ENCODE measurements at regions not wholly inside any gene's neighbourhood (a gene's known extent, or its start where the extent isn't known, plus 50 kb on each side); places are given as distances from the start of the nearest gene placed in this dataset.

GRCh38 chr3:35392187-35392586 is 247.1 kb upstream of the ARPP21 start:
- ChIA-PET CTCF (no interaction called here), POLR2A (no interaction called here)
- no peak for DNase-seq (ENCODE audit: low read depth)
- no peaks in the 10 kb centered on the region for H3K36me3 ChIP-seq (ENCODE audit: control insufficient read depth, insufficient read depth, low read length)
- H3K4me3 ChIP-seq (ENCODE audit: low read depth, low read length): no peak overlapping the region
- no peaks in the 10 kb centered on the region for H3K27me3 ChIP-seq (ENCODE audit: control insufficient read depth, insufficient read depth, low read length)
- TF ChIP-seq, protein P1, sequence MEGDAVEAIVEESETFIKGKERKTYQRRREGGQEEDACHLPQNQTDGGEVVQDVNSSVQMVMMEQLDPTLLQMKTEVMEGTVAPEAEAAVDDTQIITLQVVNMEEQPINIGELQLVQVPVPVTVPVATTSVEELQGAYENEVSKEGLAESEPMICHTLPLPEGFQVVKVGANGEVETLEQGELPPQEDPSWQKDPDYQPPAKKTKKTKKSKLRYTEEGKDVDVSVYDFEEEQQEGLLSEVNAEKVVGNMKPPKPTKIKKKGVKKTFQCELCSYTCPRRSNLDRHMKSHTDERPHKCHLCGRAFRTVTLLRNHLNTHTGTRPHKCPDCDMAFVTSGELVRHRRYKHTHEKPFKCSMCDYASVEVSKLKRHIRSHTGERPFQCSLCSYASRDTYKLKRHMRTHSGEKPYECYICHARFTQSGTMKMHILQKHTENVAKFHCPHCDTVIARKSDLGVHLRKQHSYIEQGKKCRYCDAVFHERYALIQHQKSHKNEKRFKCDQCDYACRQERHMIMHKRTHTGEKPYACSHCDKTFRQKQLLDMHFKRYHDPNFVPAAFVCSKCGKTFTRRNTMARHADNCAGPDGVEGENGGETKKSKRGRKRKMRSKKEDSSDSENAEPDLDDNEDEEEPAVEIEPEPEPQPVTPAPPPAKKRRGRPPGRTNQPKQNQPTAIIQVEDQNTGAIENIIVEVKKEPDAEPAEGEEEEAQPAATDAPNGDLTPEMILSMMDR (IDR thresholded peaks at IDR 0.05; ENCODE audit: insufficient read depth, low read depth, low read length): no peak

DNA sequence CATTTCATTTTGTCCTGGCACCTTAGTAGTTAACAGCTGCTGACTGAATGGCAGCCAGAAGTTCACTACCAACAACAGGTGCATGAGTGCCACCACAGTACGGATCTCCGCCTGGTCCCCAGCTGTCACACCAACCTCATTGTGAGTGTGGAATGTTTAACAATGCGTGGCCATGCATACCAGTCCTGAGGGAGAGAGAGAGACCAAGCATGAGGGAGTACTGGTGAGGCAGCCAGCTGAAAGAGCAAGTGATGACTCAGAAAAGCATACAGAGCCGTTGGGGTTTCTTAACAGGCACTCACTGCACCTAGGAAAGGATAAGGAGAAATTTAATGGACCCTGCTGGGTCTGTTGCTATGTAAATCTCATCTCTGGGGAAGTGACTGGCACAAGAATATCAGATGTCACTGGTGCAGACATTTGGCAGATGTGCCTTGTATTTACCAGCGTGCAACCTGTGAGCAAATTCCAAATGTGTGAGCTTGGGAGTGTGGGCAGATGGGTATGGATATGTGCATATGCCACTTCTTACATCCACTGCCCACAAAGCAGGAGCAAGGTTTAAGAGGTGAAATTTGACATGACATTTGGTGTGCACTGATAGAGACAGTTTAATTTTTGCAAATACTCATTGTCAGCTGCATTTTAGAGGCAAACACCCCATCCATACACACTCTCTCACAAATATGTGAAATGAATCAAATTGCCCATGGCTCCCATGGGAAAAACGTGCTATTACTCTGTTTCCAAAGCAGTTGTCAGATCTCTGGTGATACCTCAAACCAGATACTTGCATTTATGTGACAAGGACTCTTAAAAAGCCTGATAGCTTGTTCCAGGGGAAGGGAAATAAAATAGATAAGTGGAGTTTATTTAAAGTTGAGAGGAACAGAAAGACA is 245.2 kb upstream of the ARPP21 start:
- no peaks in the 10 kb centered on the region for H3K27me3 ChIP-seq (ENCODE audit: control insufficient read depth, insufficient read depth, low read length)
- no peaks in the 10 kb centered on the region for H3K36me3 ChIP-seq (ENCODE audit: control insufficient read depth, insufficient read depth, low read length)
- DNase-seq (ENCODE audit: low read depth): no peak
- no peak overlapping the region for H3K4me3 ChIP-seq (ENCODE audit: low read depth, low read length)
- POLR2A ChIA-PET: no interaction called here
- TF ChIP-seq, protein P1 (IDR thresholded peaks at IDR 0.05; ENCODE audit: insufficient read depth, low read depth, low read length): no peak
- CTCF ChIA-PET: no interaction called here

DNA sequence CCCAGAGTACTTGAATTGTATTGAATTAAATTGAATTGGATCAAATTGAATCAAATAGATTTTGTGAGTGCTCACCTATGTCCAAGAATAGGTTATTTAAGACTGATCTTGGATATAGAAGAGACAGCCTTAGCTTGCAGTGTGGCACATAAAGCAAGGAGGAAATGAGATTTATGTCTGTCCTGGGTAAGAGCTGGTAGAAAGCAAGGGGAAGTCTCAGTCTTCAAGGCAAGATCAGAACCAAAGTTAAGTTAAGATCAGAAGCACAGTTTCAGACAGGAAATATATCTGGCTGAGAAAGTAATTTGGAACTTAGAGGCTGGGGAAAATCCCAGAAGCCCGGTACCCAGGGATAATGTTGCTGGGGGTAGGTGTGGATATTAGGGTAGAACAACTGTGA is 244.4 kb upstream of the ARPP21 start:
- DNase-seq (ENCODE audit: low read depth): no peak
- TF ChIP-seq, protein P1 (IDR thresholded peaks at IDR 0.05; ENCODE audit: insufficient read depth, low read depth, low read length): no peak
- no peak overlapping the region for H3K4me3 ChIP-seq (ENCODE audit: low read depth, low read length)
- ChIA-PET POLR2A (no interaction called here), CTCF (no interaction called here)
- H3K36me3 ChIP-seq (ENCODE audit: control insufficient read depth, insufficient read depth, low read length): no peaks in the 10 kb centered on the region
- no peaks in the 10 kb centered on the region for H3K27me3 ChIP-seq (ENCODE audit: control insufficient read depth, insufficient read depth, low read length)

DNA sequence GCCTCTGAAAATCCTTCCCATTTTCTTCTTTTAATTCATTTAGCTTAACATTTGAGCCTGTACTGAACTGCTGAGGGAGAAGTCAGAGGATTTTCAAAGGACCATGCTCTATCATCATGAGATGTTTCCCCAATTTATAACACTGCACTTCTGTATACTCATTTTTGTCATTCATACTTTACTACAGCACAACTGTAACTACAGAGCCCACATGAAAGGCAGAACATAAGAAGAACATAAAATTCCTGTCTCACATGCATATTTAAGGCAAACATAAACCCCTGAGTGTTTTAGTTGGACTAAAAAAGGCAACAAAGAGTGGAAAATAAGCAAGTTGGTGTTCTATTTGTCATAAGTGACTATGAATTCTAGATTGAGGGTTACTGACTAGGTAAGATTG is 237.7 kb upstream of the ARPP21 start:
- ChIA-PET POLR2A (no interaction called here), CTCF (no interaction called here)
- no peaks in the 10 kb centered on the region for H3K36me3 ChIP-seq (ENCODE audit: control insufficient read depth, insufficient read depth, low read length)
- no peak overlapping the region for H3K4me3 ChIP-seq (ENCODE audit: low read depth, low read length)
- DNase-seq (ENCODE audit: low read depth): no peak
- TF ChIP-seq, protein P1 (IDR thresholded peaks at IDR 0.05; ENCODE audit: insufficient read depth, low read depth, low read length): no peak
- no peaks in the 10 kb centered on the region for H3K27me3 ChIP-seq (ENCODE audit: control insufficient read depth, insufficient read depth, low read length)

DNA sequence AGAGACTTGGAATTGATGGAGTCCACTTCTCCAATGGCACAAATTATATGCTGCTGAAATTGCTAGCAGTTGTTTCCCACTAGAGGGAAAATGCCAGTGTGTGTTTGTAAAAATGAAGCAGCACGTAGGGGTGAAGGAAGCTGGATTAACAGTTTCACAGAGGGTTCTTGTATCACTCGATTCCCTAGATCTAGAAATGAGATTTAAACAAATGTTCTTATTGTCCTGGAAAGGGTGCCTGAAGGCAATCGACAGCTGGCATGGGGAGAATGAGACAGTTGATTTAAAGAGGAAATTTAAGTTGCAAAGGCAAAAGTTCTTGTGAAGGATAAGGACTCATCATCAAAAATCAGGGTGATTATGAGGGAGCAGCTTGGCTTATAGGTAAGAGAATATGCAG is 234.8 kb upstream of the ARPP21 start:
- ChIA-PET POLR2A (no interaction called here), CTCF (no interaction called here)
- no peak for DNase-seq (ENCODE audit: low read depth)
- Histone ChIP-seq H3K36me3 (ENCODE audit: control insufficient read depth, insufficient read depth, low read length) (no peaks in the 10 kb centered on the region), H3K4me3 (ENCODE audit: low read depth, low read length) (no peak overlapping the region), H3K27me3 (ENCODE audit: control insufficient read depth, insufficient read depth, low read length) (no peaks in the 10 kb centered on the region)
- TF ChIP-seq, protein P1 (IDR thresholded peaks at IDR 0.05; ENCODE audit: insufficient read depth, low read depth, low read length): no peak

All from BJ (cell line).